ENCODE measurements at regions not wholly inside any gene's neighbourhood (a gene's known extent, or its start where the extent isn't known, plus 50 kb on each side); places are given as distances from the start of the nearest gene placed in this dataset.
A peak's percentile ranks its signal among the peaks of the same experiment; 100 is the strongest.

DNA sequence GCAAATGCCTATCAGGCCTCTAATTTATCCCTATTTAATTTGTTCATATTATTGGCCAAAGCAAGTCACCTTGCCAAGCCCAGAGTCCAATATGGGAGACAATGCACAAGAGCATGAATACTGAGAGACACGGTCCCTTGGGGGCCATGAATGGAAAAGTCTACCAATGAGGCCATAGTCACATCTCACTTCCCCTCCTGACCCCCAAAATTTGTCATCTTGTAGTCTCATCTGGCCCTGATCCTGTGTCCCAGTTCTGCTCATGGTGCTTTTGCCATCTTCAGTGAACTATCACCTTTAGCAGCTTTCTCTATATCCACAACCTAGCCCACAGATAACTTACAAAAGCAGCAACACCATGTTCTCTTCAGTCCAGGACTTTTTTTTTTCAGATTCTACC lies 302.7 kb upstream of the MGAT5 start:
- DNase-seq (ENCODE audit: low spot score): no peak
- intact Hi-C loops (cut with DNase I): no loop called here

DNA sequence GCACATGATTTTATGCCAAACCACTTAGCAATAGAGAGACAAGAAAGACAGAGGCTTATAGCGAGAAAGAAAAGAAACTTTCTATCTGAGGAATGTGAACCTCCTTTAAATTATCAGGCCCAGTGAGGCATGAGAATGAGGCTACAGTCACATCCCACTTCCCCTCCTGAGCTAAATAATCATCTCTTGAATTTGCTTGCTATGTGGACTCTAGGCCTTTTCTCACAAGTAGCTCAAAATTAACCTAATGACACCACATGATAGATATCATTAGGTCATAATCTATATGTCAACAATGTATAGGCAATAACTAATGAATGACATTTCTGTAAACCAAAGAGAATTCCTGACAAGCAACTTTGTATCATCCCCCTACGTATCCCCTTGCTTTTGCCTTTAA lies 301.5 kb upstream of the MGAT5 start:
- DNase-seq (ENCODE audit: low spot score): no peak
- intact Hi-C loops (cut with DNase I): no loop called here

- no peak for DNase-seq (ENCODE audit: low spot score)
Measured at GRCh38 chr2:133952896-133953295, 301.0 kb upstream of the MGAT5 start.

GRCh38 chr2:133953524-133953923 lies 300.3 kb upstream of the MGAT5 start:
- DNase-seq (ENCODE audit: low spot score): no peak
- intact Hi-C loops (cut with DNase I): no loop called here

More at GRCh38 chr2:133952896-133953295, 301.0 kb upstream of the MGAT5 start:
- intact Hi-C loops (cut with DNase I): no loop called here

GRCh38 chr2:133954636-133955035 lies 299.2 kb upstream of the MGAT5 start:
- no peak for DNase-seq (ENCODE audit: low spot score)
- intact Hi-C loops (cut with DNase I): no loop called here

- intact Hi-C loops (cut with DNase I): no loop called here
- no peak for DNase-seq (ENCODE audit: low spot score)
Measured at GRCh38 chr2:133955169-133955568, 298.7 kb upstream of the MGAT5 start.

GRCh38 chr2:133956434-133956935 lies 297.4 kb upstream of the MGAT5 start:
- intact Hi-C loops (cut with DNase I): no loop called here
- DNase-seq (ENCODE audit: low spot score): no peak

GRCh38 chr2:133957724-133958480 lies 296.0 kb upstream of the MGAT5 start:
- DNase-seq (ENCODE audit: low spot score): no peak
- intact Hi-C loops (cut with DNase I): no loop called here

DNA sequence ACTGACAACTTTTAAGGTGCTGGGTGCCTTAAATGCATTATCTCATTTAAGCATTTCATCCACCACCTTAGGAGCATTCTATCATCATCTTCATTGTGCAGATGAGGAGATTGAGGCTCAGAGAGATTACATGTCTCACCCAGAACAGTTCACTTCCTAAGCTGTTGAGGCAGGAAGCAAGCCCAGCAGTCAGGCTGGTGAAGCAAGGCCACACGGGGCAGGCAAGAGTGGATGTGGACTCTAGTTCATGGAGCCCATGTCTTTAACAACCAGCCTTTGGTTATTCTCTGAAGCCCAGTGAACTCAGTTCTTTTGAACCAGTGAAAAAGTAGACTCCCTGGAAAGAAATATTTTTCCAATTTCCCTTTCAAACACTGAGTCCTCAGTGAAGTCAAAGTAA lies 294.8 kb upstream of the MGAT5 start:
- intact Hi-C loops (cut with DNase I): no loop called here

DNA sequence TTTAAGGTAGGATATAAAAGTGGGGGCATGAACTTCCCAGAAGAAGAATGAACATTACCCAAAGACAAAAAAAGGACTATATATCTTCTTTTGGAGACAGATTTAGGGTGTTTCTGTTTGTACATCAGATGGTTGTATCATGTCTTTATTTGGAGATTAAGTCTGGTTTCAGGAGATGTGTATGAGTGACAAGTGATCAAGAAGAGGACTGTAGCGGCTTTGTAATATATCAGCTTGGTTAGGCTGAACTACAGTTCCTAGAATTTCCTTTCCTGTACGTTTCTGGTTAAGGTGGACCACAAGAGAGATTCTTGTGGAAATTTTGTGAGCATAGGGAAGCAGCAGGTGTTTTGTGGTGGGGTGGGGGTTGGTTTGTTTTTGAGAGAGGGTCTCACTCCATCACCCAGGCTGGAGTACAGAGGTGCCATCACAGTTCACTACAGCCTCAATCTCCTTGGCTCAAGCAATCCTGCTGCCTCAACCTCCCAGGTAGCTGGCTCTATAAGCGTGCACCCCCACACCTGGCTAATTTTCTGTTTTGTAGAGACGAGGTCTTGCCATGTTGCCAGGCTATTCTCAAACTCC lies 287.1 kb upstream of the MGAT5 start:
- no peak for DNase-seq (ENCODE audit: low spot score)
- intact Hi-C loops (cut with DNase I): no loop called here

More for the DNA sequence above, 294.8 kb upstream of the MGAT5 start:
- DNase-seq (ENCODE audit: low spot score): no peak

DNA sequence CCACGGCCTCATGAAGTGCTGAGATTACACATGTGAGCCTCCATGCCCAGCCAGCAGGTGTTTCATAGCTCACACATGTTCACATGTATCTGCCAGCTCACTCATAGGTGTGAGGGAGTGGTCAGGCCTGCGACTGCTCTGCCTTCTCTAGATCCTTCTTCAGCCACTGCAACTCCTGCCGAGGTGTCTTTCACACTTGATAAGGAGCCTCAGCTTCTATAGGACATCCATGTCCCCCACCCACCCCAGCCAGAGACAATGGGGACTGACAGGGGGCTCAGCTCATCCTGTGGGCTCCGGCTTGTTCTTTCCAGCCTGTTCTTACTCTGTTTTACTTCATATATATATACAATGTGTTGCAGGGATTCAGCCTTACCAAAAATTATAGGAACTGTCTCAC lies 286.5 kb upstream of the MGAT5 start:
- intact Hi-C loops (cut with DNase I): no loop called here

DNA sequence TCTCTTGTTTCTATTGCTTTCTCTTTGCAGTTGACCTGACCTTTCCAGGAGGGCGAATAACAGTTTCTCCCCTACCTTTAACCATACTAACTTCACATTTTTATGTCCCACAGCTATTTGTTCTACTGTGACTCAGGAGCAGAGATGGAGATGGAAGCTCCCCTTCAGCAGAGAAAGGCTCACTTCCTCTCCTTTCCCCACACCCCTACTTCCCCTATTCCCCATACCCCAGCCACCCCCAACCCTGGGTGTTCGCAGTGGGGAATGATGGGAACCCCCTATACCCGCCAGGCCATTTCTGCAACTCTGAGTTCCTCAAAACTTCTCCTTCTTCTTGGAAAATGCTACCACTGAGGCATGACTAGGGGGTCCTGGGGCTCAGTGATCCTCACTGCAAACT lies 285.4 kb upstream of the MGAT5 start:
- intact Hi-C loops (cut with DNase I): no loop called here
- DNase-seq (ENCODE audit: low spot score): no peak

More for the DNA sequence above, 286.5 kb upstream of the MGAT5 start:
- DNase-seq (ENCODE audit: low spot score): no peak

GRCh38 chr2:133970641-133971040 lies 283.2 kb upstream of the MGAT5 start:
- intact Hi-C loops (cut with DNase I): no loop called here
- DNase-seq (ENCODE audit: low spot score): no peak

DNA sequence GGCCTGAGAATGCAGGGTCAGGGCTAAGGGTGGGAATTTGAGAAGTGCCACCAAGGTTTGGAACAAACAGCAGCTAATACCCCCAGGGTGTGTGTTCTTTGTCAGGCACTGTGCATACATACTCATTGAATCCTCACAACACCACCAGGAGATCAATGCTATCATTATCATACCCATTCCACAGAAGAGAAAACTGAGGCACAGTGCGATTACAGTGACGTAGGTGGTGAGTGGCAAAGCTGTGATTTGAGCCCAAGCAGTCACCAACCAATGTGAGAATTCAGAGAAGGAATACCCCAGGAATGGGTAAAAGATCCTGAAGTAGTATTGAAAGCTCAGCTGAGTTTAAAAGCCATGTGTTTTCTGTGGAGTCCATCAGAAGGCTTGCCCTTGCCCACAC lies 281.6 kb upstream of the MGAT5 start:
- intact Hi-C loops (cut with DNase I): no loop called here
- DNase-seq (ENCODE audit: low spot score): no peak

DNA sequence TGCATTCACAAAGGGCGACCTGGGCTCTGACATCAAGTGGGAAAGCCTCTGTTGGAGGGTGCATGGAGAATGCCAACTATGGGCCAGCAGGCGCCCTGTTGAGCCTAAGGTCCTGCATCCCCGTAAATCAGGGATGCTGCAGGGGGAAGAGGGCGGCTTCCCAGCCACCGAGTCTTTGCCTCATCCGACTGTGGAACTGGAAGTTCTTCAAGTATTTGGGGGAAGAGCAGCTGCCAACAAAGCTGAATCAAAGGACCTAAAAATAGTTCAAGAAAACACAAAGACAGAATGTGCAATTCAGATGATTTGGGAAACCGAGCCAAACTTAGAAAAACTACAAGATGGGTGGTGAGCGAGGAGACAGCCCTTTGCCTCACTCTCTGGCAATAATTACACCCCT lies 281.1 kb upstream of the MGAT5 start:
- intact Hi-C loops (cut with DNase I): no loop called here
- DNase-seq (ENCODE audit: low spot score): peak; percentile 83

GRCh38 chr2:133974353-133974752 lies 279.5 kb upstream of the MGAT5 start:
- intact Hi-C loops (cut with DNase I): no loop called here
- DNase-seq (ENCODE audit: low spot score): no peak

- DNase-seq (ENCODE audit: low spot score): no peak
- intact Hi-C loops (cut with DNase I): no loop called here
Measured at GRCh38 chr2:133975135-133975534, 278.7 kb upstream of the MGAT5 start.

DNA sequence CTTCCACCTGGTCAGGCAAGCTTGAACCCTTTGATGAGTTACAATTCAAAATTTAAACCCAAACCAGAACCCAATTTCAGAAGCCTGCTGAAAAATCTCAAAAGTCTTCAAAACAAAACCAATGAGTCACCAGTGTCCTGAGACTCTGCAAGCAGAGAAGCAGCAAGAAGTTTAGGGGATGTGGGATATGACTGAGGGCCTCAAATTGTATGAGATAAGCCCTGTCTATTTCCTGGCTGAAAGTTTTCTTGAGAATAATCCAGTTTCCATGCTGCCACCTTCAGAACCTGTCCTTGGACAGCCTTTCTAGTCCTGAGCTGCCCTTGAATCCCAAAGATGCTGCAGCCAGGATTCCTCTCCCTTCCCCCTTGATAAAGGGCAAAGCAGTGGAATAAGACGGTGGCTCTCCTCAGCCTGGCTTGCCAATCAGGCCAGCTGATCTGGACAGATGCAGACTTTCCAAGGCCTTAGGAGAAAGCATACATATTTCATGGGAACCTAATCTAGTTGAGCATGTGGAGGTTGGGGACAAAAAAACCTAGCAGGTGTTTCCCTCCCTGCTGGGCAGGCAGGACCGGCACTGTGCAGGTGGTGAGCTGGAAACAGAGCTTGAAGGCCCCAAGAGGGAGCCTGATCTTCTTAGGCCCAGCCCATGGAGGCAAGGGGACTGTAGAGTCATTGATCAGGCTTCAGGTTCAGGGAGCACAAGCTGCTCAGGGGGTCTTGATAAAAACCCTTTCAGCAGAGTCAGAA lies 278.0 kb upstream of the MGAT5 start:
- DNase-seq (ENCODE audit: low spot score): no peak
- intact Hi-C loops (cut with DNase I): no loop called here

GRCh38 chr2:133976659-133977058 lies 277.2 kb upstream of the MGAT5 start:
- DNase-seq (ENCODE audit: low spot score): no peak
- intact Hi-C loops (cut with DNase I): no loop called here

- intact Hi-C loops (cut with DNase I): no loop called here
- DNase-seq (ENCODE audit: low spot score): no peak
Measured at GRCh38 chr2:133977405-133977804, 276.5 kb upstream of the MGAT5 start.
